ENCODE measurements at regions not wholly inside any gene's neighbourhood (a gene's known extent, or its start where the extent isn't known, plus 50 kb on each side); places are given as distances from the start of the nearest gene placed in this dataset.

GRCh38 chr17:20925091-20925490 lies 117.7 kb downstream of the USP22 start:
- H3K4me1 ChIP-seq (ENCODE audit: control insufficient read depth, extremely low read depth, insufficient read depth, low read length): peaks cover 5% of the 10 kb centered on the region
- no peak overlapping the region for H3K9ac ChIP-seq (ENCODE audit: insufficient read depth, low read length)
- H2AFZ ChIP-seq (ENCODE audit: low read length): no peak overlapping the region
- H3K27me3 ChIP-seq (ENCODE audit: control insufficient read depth, insufficient read depth, low read length): no peaks in the 10 kb centered on the region
- no peaks in the 10 kb centered on the region for H4K20me1 ChIP-seq (ENCODE audit: control insufficient read depth, extremely low read depth, insufficient read depth, low read length)
- no peak overlapping the region for H3K4me2 ChIP-seq (ENCODE audit: extremely low read depth, insufficient read depth, low read length)
- peak in 1 of 2 donors; percentile 43 for DNase-seq (ENCODE audit: low read depth in 2 of 2)
- no peak overlapping the region for H3K27ac ChIP-seq (ENCODE audit: insufficient read depth, low read length)
- no peaks in the 10 kb centered on the region for H3K9me3 ChIP-seq (ENCODE audit: control insufficient read depth, insufficient read depth, low read depth, low read length)
- H3K36me3 ChIP-seq (ENCODE audit: control insufficient read depth, insufficient read depth, low read length): no peaks in the 10 kb centered on the region
- no peak overlapping the region for H3K4me3 ChIP-seq (replicated peaks in 1 of 4; ENCODE audit: control extremely low read depth in 1 of 4, insufficient read depth in 1 of 4, low read depth in 3 of 4, low read length in 4 of 4)
- H3K79me2 ChIP-seq (ENCODE audit: control insufficient read depth, insufficient read depth, low read length): no peaks in the 10 kb centered on the region
- no peak for TF ChIP-seq EZH2 (IDR thresholded peaks at IDR 0.05; ENCODE audit: low read length, missing control alignments)
- TF ChIP-seq, protein P1, sequence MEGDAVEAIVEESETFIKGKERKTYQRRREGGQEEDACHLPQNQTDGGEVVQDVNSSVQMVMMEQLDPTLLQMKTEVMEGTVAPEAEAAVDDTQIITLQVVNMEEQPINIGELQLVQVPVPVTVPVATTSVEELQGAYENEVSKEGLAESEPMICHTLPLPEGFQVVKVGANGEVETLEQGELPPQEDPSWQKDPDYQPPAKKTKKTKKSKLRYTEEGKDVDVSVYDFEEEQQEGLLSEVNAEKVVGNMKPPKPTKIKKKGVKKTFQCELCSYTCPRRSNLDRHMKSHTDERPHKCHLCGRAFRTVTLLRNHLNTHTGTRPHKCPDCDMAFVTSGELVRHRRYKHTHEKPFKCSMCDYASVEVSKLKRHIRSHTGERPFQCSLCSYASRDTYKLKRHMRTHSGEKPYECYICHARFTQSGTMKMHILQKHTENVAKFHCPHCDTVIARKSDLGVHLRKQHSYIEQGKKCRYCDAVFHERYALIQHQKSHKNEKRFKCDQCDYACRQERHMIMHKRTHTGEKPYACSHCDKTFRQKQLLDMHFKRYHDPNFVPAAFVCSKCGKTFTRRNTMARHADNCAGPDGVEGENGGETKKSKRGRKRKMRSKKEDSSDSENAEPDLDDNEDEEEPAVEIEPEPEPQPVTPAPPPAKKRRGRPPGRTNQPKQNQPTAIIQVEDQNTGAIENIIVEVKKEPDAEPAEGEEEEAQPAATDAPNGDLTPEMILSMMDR (conservative IDR thresholded peaks at IDR 0.05 in 1 of 2, IDR thresholded peaks at IDR 0.05 in 1 of 2; ENCODE audit: low read depth in 1 of 2, low read length in 2 of 2): no peak

DNA sequence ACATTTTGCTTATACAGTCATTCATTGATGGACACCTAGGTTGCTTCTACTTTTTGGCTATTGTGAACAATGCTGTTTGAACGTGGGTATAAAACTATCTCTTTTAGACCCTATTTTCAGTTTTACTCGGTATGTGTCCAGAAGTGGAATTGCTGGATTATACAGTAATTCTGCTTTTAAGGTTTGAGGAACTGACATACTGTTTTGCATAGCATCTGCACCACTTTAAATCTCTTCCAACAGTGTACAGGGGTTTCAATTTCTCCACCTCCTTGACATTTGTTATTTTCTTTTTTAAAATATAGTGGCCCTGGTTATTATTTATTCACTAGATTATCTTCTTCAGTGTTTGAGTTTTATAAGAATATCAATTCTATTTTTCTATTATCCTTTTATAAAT lies 116.9 kb downstream of the USP22 start:
- DNase-seq (ENCODE audit: low read depth in 2 of 2): no peak
- H3K36me3 ChIP-seq (ENCODE audit: control insufficient read depth, insufficient read depth, low read length): no peaks in the 10 kb centered on the region
- H3K27me3 ChIP-seq (ENCODE audit: control insufficient read depth, insufficient read depth, low read length): no peaks in the 10 kb centered on the region
- peaks cover 5% of the 10 kb centered on the region for H3K4me1 ChIP-seq (ENCODE audit: control insufficient read depth, extremely low read depth, insufficient read depth, low read length)
- no peak overlapping the region for H3K4me3 ChIP-seq (replicated peaks in 1 of 4; ENCODE audit: control extremely low read depth in 1 of 4, insufficient read depth in 1 of 4, low read depth in 3 of 4, low read length in 4 of 4)
- no peaks in the 10 kb centered on the region for H3K9me3 ChIP-seq (ENCODE audit: control insufficient read depth, insufficient read depth, low read depth, low read length)
- TF ChIP-seq, protein P1 (conservative IDR thresholded peaks at IDR 0.05 in 1 of 2, IDR thresholded peaks at IDR 0.05 in 1 of 2; ENCODE audit: low read depth in 1 of 2, low read length in 2 of 2): no peak
- no peak overlapping the region for H3K27ac ChIP-seq (ENCODE audit: insufficient read depth, low read length)
- H2AFZ ChIP-seq (ENCODE audit: low read length): no peak overlapping the region
- no peaks in the 10 kb centered on the region for H3K79me2 ChIP-seq (ENCODE audit: control insufficient read depth, insufficient read depth, low read length)
- H4K20me1 ChIP-seq (ENCODE audit: control insufficient read depth, extremely low read depth, insufficient read depth, low read length): no peaks in the 10 kb centered on the region
- H3K9ac ChIP-seq (ENCODE audit: insufficient read depth, low read length): no peak overlapping the region
- no peak overlapping the region for H3K4me2 ChIP-seq (ENCODE audit: extremely low read depth, insufficient read depth, low read length)

DNA sequence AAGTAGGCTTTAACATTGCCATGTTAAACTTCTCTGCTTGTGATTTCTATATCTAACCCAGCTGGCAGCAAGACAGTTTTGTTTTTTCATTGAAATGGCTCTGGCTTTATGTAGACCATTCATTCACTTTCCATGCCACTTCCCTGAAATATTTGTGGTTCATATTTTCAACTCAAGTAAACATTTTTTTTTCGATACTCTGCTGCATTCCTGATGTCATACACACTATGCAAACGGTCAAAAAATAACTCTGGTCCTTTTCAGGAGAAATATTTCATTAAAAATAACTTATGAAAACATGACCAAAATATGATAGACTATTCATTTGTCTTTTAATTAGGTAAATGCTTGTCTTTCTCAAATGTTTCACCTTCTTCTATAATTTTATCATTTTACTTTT lies 116.3 kb downstream of the USP22 start:
- H3K4me3 ChIP-seq (replicated peaks in 1 of 4; ENCODE audit: control extremely low read depth in 1 of 4, insufficient read depth in 1 of 4, low read depth in 3 of 4, low read length in 4 of 4): no peak overlapping the region
- no peak overlapping the region for H3K9ac ChIP-seq (ENCODE audit: insufficient read depth, low read length)
- peaks cover 5% of the 10 kb centered on the region for H3K4me1 ChIP-seq (ENCODE audit: control insufficient read depth, extremely low read depth, insufficient read depth, low read length)
- no peak overlapping the region for H3K4me2 ChIP-seq (ENCODE audit: extremely low read depth, insufficient read depth, low read length)
- no peaks in the 10 kb centered on the region for H3K9me3 ChIP-seq (ENCODE audit: control insufficient read depth, insufficient read depth, low read depth, low read length)
- DNase-seq (ENCODE audit: low read depth in 2 of 2): peak; percentile 50 to 74
- H3K27ac ChIP-seq (ENCODE audit: insufficient read depth, low read length): no peak overlapping the region
- TF ChIP-seq, protein P1 (conservative IDR thresholded peaks at IDR 0.05 in 1 of 2, IDR thresholded peaks at IDR 0.05 in 1 of 2; ENCODE audit: low read depth in 1 of 2, low read length in 2 of 2): no peak
- TF ChIP-seq EZH2 (IDR thresholded peaks at IDR 0.05; ENCODE audit: low read length, missing control alignments): no peak
- no peaks in the 10 kb centered on the region for H3K36me3 ChIP-seq (ENCODE audit: control insufficient read depth, insufficient read depth, low read length)
- no peaks in the 10 kb centered on the region for H4K20me1 ChIP-seq (ENCODE audit: control insufficient read depth, extremely low read depth, insufficient read depth, low read length)
- no peaks in the 10 kb centered on the region for H3K79me2 ChIP-seq (ENCODE audit: control insufficient read depth, insufficient read depth, low read length)
- no peaks in the 10 kb centered on the region for H3K27me3 ChIP-seq (ENCODE audit: control insufficient read depth, insufficient read depth, low read length)
- no peak overlapping the region for H2AFZ ChIP-seq (ENCODE audit: low read length)
